NCI-H2171 (cell line): ENCODE measurements at regions not wholly inside any gene's neighbourhood (a gene's known extent, or its start where the extent isn't known, plus 50 kb on each side); places are given as distances from the start of the nearest gene placed in this dataset.
A peak's percentile ranks its signal among the peaks of the same experiment; 100 is the strongest.
"Not testable (repeated sequence)": the region's sequence is repeated elsewhere in the genome, so short reads cannot be mapped to it uniquely, and the experiment has no call there.

Experiments
- DNase-seq: peaks from one replicate; lab custom pipeline; 2025; lab: John Stamatoyannopoulos, UW

- DNase-seq: peak; percentile 89
These were observed 78.2 kb upstream of the SULF2 start for GRCh38 chr20:47863315-47863965.

DNA sequence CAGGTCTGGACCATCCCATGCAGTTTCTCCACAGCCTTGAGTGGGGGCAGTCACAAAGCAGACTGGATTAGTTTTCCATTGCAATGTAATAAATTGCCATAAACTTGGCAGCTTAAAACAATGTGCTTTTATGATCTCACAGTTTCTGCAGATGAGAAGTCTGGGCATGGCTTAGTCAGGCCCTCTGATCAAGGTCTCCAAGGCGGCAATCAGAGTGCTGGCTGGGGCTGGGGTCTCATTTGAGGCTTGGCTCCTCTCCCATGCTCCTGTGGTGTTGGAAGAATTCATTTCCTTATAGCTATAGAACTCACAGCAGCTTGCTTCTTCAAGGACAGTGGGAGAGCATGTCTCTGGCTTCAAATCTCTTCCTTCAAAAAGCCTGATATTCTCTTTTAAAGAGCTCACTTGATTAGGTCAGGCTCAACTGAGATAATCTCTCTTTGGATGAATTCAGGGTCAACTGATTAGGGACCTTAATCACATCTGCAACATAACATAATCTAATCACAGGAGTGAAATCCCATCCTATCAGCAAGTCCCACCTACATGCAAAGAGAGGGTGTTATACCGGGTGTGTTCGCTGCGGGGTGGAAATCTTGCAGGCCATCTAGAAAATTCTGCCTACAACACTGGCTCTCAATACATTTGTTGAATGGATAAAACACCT, 77.4 kb upstream of the SULF2 start:
- no peak for DNase-seq

DNA sequence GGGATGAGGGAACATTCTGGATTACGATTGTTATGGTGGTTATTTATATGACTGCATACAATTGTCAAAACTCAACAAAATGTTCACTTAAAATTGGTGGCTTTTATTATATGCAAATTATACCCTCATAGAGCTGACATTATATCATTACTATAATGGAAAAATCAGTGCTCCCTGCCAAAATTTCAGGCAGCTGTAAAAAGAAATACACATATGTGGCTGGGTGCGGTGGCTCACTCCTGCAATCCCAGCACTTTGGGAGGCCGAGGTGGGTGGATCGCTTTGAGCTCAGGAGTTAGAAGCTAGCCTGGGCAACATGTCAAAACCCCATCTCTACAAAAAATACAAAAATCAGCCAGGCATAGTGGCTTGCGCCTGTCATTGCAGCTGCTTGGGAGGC, 75.8 kb upstream of the SULF2 start:
- DNase-seq: no peak

GRCh38 chr20:47860049-47860830, 75.0 kb upstream of the SULF2 start:
- no peak for DNase-seq

GRCh38 chr20:47859278-47859677, 74.0 kb upstream of the SULF2 start:
- no peak for DNase-seq

DNA sequence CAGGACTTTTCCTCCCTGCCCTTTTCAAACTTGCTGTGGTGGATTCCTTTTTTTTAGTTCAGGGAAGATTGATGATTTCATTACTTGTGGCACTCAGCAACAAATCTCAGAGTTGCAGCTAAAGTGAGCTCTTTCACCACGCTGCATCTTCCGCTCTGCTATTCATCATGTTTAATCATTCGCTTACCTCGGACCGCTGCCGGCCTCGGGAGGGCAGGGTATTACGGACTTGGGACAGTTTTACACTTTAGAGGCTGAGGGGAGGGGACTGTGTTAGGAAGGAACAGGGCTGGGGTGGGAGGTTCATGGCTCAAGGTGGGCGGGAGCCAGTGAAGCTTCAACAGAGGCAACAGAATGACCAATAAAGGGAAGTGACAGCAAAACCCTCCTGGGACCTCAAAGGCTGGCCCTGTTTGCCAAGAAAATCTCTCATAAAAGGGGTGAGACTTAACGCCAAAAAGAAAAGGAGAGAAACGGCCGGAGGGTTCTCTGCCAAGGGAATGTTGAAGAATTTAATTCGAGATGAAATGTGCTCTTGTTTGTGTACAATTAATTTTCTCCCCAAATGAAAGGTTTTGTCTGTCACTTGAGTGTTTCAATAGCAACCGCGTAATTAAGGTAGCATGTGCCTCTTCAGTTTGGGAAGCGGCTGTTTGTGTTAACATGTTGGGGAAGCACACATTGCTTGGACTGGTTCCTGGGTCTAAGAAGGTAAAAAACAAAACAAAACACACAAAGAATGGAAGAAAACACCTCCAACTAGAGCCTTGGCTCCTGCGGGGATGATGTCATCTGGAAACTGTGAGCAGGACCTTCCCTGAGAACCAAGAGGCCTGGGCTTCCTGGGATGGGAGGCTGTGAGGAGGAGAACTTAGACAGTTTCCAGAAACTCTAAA, 72.5 kb upstream of the SULF2 start:
- DNase-seq: no peak

DNA sequence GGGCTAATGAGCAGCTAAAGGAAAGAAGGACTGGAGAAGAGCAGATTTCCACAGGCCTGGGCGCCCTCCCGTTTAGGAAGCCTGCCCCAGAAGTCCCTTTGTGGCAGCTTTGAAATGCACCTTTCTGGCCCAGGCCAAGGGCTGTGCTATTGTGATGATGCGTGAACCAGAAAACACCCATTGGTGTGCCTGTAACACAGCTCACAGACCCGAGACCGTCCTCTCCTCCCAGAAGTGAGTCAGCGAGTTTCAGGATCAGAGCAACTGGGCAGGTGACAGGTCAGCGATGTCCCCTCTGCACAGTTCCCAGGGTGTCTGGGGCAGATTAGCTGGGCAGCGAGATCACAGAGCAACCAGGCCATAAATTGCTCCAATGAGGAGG, 71.9 kb upstream of the SULF2 start:
- DNase-seq: no peak

DNA sequence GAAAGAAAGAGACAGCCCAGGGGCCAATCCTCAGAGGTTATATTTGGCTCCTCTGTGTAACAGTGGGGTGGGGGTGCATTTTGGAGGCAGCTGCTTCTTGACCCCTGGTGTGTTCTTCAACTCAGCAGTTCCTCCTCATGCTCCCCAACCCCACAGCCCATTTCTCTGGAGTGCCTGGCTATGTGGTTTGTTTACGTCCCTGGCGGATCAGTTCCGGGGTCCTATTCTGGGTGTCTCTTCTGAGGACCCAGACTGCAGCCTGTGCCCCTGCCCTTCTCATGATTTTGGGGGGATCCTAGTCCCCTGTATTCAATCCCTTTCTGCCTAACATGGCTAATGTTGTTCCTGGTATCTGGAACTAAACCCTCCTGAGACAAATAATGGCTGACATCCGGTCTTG, 70.5 kb upstream of the SULF2 start:
- DNase-seq: no peak

DNA sequence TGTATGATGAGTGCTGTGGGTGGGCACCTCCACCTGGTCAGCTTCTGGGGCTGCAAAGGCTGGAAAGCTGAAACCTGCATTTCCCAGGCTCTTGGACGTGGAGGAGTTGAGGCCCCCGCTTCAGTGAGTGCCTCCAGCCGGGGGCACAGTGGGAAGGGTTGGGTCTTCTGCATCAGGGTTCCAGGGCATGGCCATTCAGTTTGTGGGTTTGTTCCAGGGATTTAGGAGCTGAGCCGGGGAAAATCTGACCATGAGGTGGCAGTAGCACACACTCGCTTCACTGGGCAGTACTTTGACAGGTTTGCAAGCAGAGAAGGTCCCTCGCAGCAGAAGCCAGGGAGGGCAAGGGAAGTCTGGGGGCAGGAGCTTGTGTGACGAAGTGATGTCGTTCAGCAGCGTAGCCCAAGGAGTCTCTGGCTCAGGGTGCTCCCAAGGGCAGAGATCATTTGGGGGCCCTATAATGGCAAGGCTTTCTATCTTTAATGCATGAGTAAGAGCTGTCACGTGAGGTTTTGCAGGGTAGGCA, 69.5 kb upstream of the SULF2 start:
- DNase-seq: peak; percentile 53

GRCh38 chr20:47851774-47852173, 66.5 kb upstream of the SULF2 start:
- no peak for DNase-seq

DNA sequence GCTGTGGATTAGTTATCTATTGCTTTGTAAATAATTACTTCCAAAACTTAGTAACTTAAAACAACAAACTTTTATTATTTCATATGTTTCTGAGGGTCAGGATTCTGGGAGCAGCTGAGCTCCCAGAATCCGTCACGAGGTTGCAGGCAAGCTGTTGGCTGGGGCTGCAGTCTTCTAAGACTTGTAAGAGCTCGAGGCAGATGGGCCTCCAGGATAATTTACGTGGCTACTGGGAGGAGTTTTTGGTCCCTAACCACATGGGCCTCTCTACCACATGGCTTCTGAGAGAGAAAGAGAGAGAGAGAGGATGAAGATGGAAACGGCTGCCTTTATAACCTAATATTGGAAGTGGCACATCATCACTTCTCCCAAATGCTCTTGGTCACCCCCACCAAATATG, 64.9 kb upstream of the SULF2 start:
- peak; percentile 83 for DNase-seq

DNA sequence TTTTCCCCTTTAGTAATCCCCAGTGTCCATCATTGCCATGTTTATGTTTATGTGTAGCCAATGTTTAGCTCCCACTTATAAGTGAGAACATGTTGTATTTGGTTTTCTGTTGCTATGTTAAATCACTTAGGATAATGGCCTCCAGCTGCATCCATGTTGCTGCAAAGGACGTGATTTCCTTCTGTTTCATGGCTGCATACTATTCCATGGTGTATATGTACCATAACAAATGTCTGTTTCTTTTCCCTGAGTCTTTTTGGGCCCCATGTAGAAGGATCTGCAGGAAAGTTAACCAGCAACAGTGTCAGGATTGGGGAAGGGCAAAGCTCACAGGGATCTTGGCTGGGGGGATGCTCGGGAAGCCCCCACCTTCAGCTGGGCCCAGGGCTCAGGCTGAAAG, 64.3 kb upstream of the SULF2 start:
- DNase-seq: no peak

DNA sequence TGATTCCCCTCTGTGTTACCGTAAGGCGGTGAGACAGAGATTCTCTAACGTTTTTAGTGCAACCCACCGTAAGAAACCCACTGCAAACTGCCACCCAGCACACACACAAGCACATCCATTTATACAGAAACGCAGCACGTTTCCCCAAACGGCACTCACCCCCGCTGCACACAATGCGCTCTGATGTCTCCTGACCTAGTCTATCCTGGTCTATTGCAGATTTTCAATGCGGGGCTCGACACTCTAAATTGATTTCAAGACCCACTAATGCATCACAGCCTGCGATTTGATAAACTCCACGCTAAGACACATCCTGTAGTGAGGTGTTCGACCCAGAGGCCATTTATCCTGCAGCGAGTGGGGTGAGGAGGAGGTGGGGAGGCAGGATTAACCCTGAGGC, 63.7 kb upstream of the SULF2 start:
- no peak for DNase-seq

- DNase-seq: not testable (repeated sequence)
These were observed 63.3 kb upstream of the SULF2 start for GRCh38 chr20:47848534-47848933.

DNA sequence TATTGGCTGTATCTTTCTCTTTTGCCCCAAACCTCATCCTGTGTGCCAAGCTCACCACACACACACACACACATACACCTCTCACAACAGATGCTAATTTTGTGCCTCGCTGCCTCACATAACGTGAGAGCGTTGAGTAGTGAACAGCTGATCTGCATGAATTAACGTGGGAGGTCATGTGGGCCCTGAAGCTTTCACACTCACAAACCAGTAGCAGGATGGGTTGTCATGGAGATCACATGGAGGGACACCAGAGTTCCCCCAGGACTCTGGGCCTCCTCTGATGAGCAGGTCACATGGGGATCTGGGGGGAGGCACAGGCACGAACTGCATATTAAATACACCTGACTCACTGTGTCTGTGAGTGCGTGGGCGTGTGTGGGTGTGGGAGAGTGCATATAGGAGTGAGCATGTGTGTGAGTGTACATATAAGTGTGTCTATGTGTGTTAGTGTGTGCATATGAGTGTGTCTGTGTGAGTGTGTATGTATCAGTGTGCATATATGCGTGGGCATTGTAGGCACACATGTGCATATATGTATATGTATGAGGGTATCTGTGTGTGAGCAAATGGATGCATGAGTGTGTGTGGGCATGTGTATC, 62.7 kb upstream of the SULF2 start:
- peak; percentile 99 for DNase-seq

DNA sequence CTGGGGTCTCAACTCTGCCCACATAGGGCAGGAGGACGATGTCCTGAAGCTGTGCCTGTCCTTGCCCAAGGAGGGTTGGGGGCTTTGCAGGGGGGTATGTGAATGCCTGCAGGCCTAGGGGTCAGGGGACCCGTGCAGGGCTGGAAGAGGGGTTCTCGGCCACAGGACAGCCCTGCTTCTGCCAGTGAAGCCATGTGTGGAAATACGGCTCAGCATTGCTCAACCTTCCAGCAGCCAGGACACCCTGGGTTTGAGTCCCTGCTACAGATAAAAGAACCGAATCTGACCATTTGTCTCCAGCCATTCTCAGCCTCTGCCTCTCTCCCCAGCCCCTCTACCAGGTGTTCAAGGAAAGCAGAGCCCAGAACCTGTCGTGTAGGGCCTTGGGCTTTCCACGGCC, 61.9 kb upstream of the SULF2 start:
- DNase-seq: not testable (repeated sequence)

GRCh38 chr20:47846651-47847050, 61.4 kb upstream of the SULF2 start:
- peak; percentile 61 for DNase-seq

DNA sequence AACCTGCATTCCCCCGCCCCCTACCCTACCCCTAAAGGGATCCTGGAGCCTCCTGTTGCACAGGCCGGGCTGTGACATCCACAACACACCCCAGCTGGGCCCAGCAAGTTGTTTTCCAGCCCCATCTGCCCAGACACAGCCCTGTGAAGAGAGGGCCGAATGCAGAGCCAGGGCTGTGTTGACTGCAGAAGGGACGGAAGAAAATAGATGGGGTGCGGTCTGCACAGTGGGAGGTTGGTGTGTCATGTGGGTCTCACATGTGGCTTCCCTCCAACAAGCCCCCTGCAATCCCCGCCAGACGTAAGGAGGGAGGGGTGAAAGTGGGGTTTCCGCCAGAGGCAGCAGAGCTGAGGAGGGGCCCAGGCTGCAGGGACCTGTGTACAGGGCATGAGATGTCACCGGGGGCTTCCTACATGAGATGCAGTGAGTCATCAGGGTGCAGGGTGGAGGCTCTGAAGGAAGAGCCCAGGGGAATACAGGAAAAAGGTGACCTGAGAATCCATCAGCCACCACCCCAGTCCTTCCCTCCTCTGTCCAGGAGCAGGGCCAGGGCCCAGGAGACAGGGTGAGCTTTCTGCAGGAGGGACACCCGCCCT, 60.2 kb upstream of the SULF2 start:
- peak; percentile 56 for DNase-seq

DNA sequence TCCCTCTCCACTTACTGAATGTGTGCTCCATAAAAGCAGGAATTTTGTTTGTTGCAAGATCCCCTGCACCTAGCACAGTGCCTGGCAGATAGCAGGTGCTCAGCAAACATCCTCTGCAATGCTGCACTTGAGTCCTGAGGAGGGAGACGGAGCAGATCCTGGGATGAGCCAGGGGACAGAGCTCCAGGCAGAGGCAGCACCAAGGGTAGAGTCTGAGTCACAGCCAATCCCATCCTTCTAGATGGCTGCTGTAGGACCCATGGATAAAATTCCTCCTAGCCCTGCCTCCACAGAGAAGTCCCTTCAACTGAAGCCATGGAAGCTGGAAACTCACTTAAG, 59.3 kb upstream of the SULF2 start:
- not testable (repeated sequence) for DNase-seq

DNA sequence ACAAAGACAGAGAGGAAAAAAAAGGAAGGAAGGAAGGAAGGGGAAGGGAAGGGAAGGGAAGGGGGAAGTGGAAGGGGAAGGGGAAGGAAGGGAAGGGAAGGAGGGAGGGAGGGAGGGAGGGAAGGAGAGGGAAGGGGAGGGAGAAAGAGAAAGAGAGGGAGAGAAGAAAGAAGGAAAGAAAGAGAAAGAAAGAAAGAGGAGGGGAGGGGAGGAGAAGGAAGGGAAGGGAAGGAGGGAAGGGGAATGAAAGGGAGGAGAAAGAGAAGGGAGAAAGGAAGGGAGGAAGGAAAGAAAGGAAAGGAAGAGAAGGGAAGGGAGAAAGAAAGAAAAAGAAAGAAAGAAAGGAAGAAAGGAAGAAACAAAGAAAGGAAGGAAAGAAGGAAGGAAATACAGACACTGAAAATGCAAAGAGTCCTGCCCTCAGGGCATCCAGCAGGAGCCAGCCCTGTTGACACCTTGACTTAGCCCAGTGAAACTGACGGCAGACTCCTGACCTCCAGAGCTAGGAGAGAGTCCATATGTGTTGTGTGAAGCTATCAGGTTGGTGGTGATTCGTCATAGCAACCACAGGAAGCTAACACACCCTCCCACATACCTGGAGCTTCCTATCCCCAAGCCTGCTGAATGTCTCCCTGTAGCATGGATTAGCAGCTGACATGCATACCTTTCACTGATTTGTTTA, 58.7 kb upstream of the SULF2 start:
- DNase-seq: no peak

DNA sequence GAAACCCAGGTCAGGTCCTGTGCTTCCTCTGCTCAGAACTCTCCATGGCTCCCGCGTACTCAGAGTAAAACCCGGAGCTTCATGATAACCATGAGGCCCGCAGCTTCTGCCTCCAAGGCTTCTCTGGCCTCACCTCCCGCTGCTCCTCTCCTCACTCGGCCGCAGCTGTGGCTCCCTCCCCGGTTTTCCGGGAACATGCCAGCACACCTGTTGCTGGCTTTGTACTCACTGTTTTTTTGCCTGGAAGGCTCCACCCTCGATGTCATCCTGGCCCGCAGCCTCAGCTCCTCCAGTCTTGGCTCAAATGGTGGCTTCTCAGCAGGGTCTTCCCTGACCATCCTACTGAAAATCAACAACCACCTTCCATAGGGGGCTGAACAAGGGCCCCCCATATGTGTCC, 57.7 kb upstream of the SULF2 start:
- peak; percentile 38 for DNase-seq
